Trophoblast cell (in vitro differentiated cells and primary cell): ENCODE measurements at regions not wholly inside any gene's neighbourhood (a gene's known extent, or its start where the extent isn't known, plus 50 kb on each side); places are given as distances from the start of the nearest gene placed in this dataset.

Source experiments
- DNase-seq, 2 donors: peaks; one replicate each; pipeline ENCODE4 v3.0.0-alpha.2; 2016
- H2AFZ ChIP-seq: 2 replicates; pipeline ENCODE4 v1.6.1; 2013; ENCODE audit warnings: low read length, moderate library complexity, mild to moderate bottlenecking; ENCODE audit not compliant: insufficient read depth, poor library complexity
- H2AK5ac ChIP-seq: 2 replicates; pipeline ENCODE4 v1.6.1; 2013; ENCODE audit warnings: mild to moderate bottlenecking, low read length
- H2BK120ac ChIP-seq: 2 replicates; pipeline ENCODE4 v1.6.1; 2013; ENCODE audit warnings: low read length, mild to moderate bottlenecking, moderate library complexity; ENCODE audit not compliant: insufficient read depth, poor library complexity
- H2BK12ac ChIP-seq: 2 replicates; pipeline ENCODE4 v1.6.1; 2013; ENCODE audit warnings: mild to moderate bottlenecking, low read length, moderate library complexity
- H2BK5ac ChIP-seq: 2 replicates; pipeline ENCODE4 v1.6.1; 2013; ENCODE audit warnings: low read length, low read depth, moderate library complexity, mild to moderate bottlenecking; ENCODE audit not compliant: poor library complexity
- H3K14ac ChIP-seq: 2 replicates; pipeline ENCODE4 v1.6.1; 2013; ENCODE audit warnings: mild to moderate bottlenecking, low read length
- H3K18ac ChIP-seq: 2 replicates; pipeline ENCODE4 v1.6.1; 2013; ENCODE audit warnings: mild to moderate bottlenecking, low read length
- H3K23ac ChIP-seq: 2 replicates; pipeline ENCODE4 v1.6.1; 2013; ENCODE audit warnings: low read length
- H3K27ac ChIP-seq: 2 replicates; pipeline ENCODE4 v1.5.1; 2013; ENCODE audit warnings: low read depth, mild to moderate bottlenecking, inconsistent platforms, low read length, moderate library complexity
- H3K27me3 ChIP-seq: 2 replicates; pipeline ENCODE4 v1.6.1; 2013; ENCODE audit warnings: inconsistent platforms, mild to moderate bottlenecking, low read length, moderate library complexity; ENCODE audit not compliant: insufficient read depth
- H3K36me3 ChIP-seq, 2 experiments: 1 replicate in 1 of 2; 2 replicates in 1 of 2; pipeline ENCODE4 v1.6.1; 2013; ENCODE audit warnings: low read length in 2 of 2, mild to moderate bottlenecking in 2 of 2, moderate library complexity in 1 of 2; ENCODE audit not compliant: insufficient read depth in 2 of 2, control insufficient read depth in 1 of 2
- H3K4ac ChIP-seq: 2 replicates; pipeline ENCODE4 v1.6.1; 2013; ENCODE audit warnings: low read depth, mild to moderate bottlenecking, low read length, moderate library complexity
- H3K4me1 ChIP-seq, 2 experiments: 1 replicate in 1 of 2; 2 replicates in 1 of 2; pipeline ENCODE4 v1.6.1; 2013; ENCODE audit warnings: low read length in 2 of 2, mild to moderate bottlenecking in 2 of 2, moderate library complexity in 1 of 2; ENCODE audit not compliant: insufficient read depth in 2 of 2, control insufficient read depth in 1 of 2
- H3K4me2 ChIP-seq: 2 replicates; pipeline ENCODE4 v1.6.1; 2013; ENCODE audit warnings: inconsistent platforms, mild to moderate bottlenecking, low read length, moderate library complexity
- H3K4me3 ChIP-seq: 2 replicates; pipeline ENCODE4 v1.5.1; 2013; ENCODE audit warnings: mild to moderate bottlenecking, low read depth, low read length, inconsistent platforms
- H3K79me1 ChIP-seq: one replicate; pipeline ENCODE4 v1.6.1; 2013; ENCODE audit warnings: low read length
- H3K79me2 ChIP-seq: 2 replicates; pipeline ENCODE4 v1.6.1; 2013; ENCODE audit warnings: low read length, mild to moderate bottlenecking; ENCODE audit not compliant: control insufficient read depth, insufficient read depth, poor library complexity
- H3K9ac ChIP-seq: 2 replicates; pipeline ENCODE4 v1.6.1; 2013; ENCODE audit warnings: mild to moderate bottlenecking, low read length
- H3K9me3 ChIP-seq: 2 replicates; pipeline ENCODE4 v1.6.1; 2013; ENCODE audit warnings: low read depth, mild to moderate bottlenecking, control low read depth, inconsistent platforms, low read length; ENCODE audit not compliant: insufficient read depth
- H4K12ac ChIP-seq: 2 replicates; pipeline ENCODE4 v1.6.1; 2013; ENCODE audit warnings: low read depth, mild to moderate bottlenecking, low read length, moderate library complexity
- H4K8ac ChIP-seq: 2 replicates; pipeline ENCODE4 v1.6.1; 2013; ENCODE audit warnings: low read depth, mild to moderate bottlenecking, low read length, moderate library complexity
- H4K91ac ChIP-seq: one replicate; pipeline ENCODE4 v1.6.1; 2013; ENCODE audit warnings: low read depth, mild to moderate bottlenecking, low read length, moderate library complexity
- WGBS: extraction: QIAGEN DNeasy Blood & Tissue Kit; methylation state at CpG from one replicate; pipeline ENCODE4 v1.1.7; 2013; ENCODE audit warnings: missing lambda C conversion rate; ENCODE audit not compliant: insufficient read length, insufficient coverage; ENCODE audit errors: extremely low coverage; 5-methylcytosine and 5-hydroxymethylcytosine counted together

DNA sequence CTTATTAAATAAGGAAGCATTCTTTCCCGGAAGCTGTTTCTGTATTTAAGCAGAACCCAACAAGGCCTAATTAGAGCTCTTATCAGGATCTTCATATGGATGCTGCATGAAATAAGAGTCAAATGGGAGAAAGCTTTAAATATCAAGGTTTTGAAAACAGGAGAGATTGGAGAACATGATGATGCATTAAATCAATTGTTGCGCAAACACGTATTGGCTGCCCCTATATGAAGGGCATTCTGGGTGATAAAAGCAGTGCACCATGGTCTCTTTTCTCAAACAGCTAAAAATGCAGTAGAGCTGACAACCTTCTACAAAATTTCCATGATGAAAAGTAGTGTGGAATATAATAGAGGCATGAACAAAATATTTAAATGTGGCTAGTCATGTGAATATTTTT lies 98.9 kb downstream of the TBXT start:
- no peak overlapping the region for H2AFZ ChIP-seq
- DNase-seq, result no peak
- H2AK5ac ChIP-seq, result no peak overlapping the region
- no peak overlapping the region for H3K27ac ChIP-seq
- no peak overlapping the region for H3K4me2 ChIP-seq
- H3K4ac ChIP-seq, result no peak overlapping the region
- no peaks in the 10 kb centered on the region for H3K36me3 ChIP-seq
- H3K27me3 ChIP-seq, result no peaks in the 10 kb centered on the region
- no peak overlapping the region for H2BK12ac ChIP-seq
- no peak overlapping the region for H3K18ac ChIP-seq
- no peak overlapping the region for H2BK5ac ChIP-seq
- no peak overlapping the region for H4K12ac ChIP-seq
- H3K14ac ChIP-seq, result no peak overlapping the region
- H3K79me1 ChIP-seq, result no peaks in the 10 kb centered on the region
- peaks cover 14% of the 10 kb centered on the region for H3K9me3 ChIP-seq
- no peaks in the 10 kb centered on the region for H3K79me2 ChIP-seq
- no peak overlapping the region for H4K91ac ChIP-seq
- H4K8ac ChIP-seq, result no peak overlapping the region
- no CpG with 5 or more reads among the region's 3 CpGs for WGBS
- no peak overlapping the region for H2BK120ac ChIP-seq
- H3K23ac ChIP-seq, result no peak overlapping the region
- no peaks in the 10 kb centered on the region for H3K4me1 ChIP-seq
- no peak overlapping the region for H3K9ac ChIP-seq
- no peak overlapping the region for H3K4me3 ChIP-seq

DNA sequence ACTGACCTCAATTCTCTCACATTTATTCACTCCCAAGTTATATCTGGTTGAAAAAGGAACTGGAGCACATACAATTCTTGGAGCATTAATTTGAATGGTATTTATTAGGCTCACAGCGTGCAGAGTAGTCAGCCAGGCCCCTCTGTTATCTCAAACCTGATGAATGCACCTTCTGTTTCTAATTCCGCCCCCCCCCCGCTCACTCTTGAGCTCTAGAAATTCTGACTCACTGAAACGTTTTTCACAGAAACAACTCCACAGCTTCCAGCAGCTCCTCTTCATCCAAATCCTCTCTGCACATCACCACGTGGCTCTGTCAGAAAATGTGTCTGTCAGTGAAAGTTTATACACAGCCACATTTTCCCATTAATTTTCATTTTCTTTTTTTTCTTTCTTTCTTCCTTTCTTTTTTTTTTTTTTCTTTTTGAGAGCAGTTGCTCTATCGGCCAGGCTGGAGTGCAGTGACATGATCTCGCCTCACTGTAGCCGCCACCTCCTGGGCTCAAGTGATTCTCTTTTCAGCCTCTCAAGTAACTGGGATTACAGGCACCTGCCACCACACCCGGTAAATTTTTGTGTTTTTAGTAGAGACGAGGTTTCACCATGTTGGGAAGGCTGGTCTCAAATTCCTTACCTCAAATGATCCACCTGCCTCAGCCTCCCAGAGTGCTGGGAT lies 109.4 kb downstream of the TBXT start:
- no peak overlapping the region for H3K4me3 ChIP-seq
- WGBS, result no CpG with 5 or more reads among the region's 10 CpGs
- no peak overlapping the region for H2BK120ac ChIP-seq
- H3K4me2 ChIP-seq, result no peak overlapping the region
- no peak overlapping the region for H2AFZ ChIP-seq
- H3K23ac ChIP-seq, result no peak overlapping the region
- no peaks in the 10 kb centered on the region for H3K79me1 ChIP-seq
- no peaks in the 10 kb centered on the region for H3K36me3 ChIP-seq
- H2BK5ac ChIP-seq, result no peak overlapping the region
- H2BK12ac ChIP-seq, result no peak overlapping the region
- no peak overlapping the region for H3K9ac ChIP-seq
- no peak overlapping the region for H3K14ac ChIP-seq
- no peaks in the 10 kb centered on the region for H3K27me3 ChIP-seq
- DNase-seq, result no peak
- no peaks in the 10 kb centered on the region for H3K4me1 ChIP-seq
- no peaks in the 10 kb centered on the region for H3K79me2 ChIP-seq
- H4K12ac ChIP-seq, result no peak overlapping the region
- H3K9me3 ChIP-seq, result peaks cover 4% of the 10 kb centered on the region
- H2AK5ac ChIP-seq, result no peak overlapping the region
- no peak overlapping the region for H4K91ac ChIP-seq
- no peak overlapping the region for H3K27ac ChIP-seq
- H4K8ac ChIP-seq, result no peak overlapping the region
- no peak overlapping the region for H3K18ac ChIP-seq
- H3K4ac ChIP-seq, result no peak overlapping the region

DNA sequence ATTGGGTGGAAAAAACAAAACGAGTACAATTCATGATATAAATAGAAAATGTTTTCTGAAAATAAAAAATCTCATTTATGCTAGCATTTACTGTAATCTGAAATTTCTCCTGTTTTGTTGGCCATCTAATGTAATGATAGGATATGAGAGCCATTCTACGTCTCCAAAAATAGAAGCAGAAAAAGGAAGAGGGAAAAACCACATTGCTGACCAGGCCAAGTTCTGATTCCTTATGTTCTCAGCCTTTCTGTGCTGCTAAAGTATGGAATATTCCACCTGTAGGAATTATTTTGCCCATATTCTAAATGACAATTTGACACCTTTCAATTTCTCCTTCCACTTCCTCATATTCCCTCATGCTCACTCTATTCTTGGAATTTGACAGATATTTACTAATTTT lies 110.2 kb downstream of the TBXT start:
- H3K27ac ChIP-seq, result no peak overlapping the region
- H3K4me1 ChIP-seq, result no peaks in the 10 kb centered on the region
- no peaks in the 10 kb centered on the region for H3K79me1 ChIP-seq
- no CpG with 5 or more reads among the region's 2 CpGs for WGBS
- no peak overlapping the region for H4K12ac ChIP-seq
- DNase-seq, result no peak
- H2BK5ac ChIP-seq, result no peak overlapping the region
- no peak overlapping the region for H2AK5ac ChIP-seq
- no peak overlapping the region for H3K14ac ChIP-seq
- no peak overlapping the region for H3K23ac ChIP-seq
- H2BK12ac ChIP-seq, result no peak overlapping the region
- no peak overlapping the region for H3K9ac ChIP-seq
- H3K36me3 ChIP-seq, result no peaks in the 10 kb centered on the region
- no peak overlapping the region for H3K4me2 ChIP-seq
- no peak overlapping the region for H4K8ac ChIP-seq
- peaks cover 3% of the 10 kb centered on the region for H3K9me3 ChIP-seq
- no peaks in the 10 kb centered on the region for H3K79me2 ChIP-seq
- H3K4me3 ChIP-seq, result no peak overlapping the region
- no peak overlapping the region for H3K18ac ChIP-seq
- H2AFZ ChIP-seq, result no peak overlapping the region
- H3K27me3 ChIP-seq, result no peaks in the 10 kb centered on the region
- no peak overlapping the region for H2BK120ac ChIP-seq
- no peak overlapping the region for H4K91ac ChIP-seq
- H3K4ac ChIP-seq, result no peak overlapping the region

DNA sequence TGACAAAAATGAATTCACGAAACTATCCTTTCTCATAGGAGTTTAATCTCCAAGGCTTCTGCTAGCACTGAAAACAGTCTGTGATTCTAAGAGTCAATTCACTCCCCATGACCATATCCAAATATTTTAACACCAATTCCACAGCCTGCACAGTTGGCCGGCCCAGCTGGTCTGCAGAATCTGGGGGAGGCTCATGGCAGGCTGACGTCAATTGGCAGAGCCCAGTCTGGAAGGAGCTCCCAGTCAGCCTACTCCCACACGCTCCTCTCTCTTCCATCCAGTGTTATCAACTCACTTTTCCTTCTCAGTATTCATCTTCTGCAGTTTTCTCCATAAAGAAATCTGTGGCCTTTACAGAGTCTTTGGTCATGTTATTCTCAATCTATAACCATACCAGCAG lies 111.0 kb downstream of the TBXT start:
- Histone ChIP-seq H4K12ac (no peak overlapping the region), H3K4ac (no peak overlapping the region), H2AK5ac (no peak overlapping the region), H3K4me2 (no peak overlapping the region), H2BK120ac (no peak overlapping the region), H4K91ac (no peak overlapping the region), H3K79me2 (no peaks in the 10 kb centered on the region), H3K27me3 (no peaks in the 10 kb centered on the region), H3K79me1 (no peaks in the 10 kb centered on the region), H3K23ac (no peak overlapping the region), H3K36me3 (no peaks in the 10 kb centered on the region), H3K18ac (no peak overlapping the region), H2BK12ac (no peak overlapping the region), H2AFZ (no peak overlapping the region), H4K8ac (no peak overlapping the region), H2BK5ac (no peak overlapping the region), H3K9ac (no peak overlapping the region), H3K4me3 (no peak overlapping the region), H3K14ac (no peak overlapping the region), H3K9me3 (peaks cover 3% of the 10 kb centered on the region), H3K27ac (no peak overlapping the region), H3K4me1 (no peaks in the 10 kb centered on the region)
- WGBS, result no CpG with 5 or more reads among the region's 4 CpGs
- DNase-seq, result no peak
